ENCODE measurements at regions not wholly inside any gene's neighbourhood (a gene's known extent, or its start where the extent isn't known, plus 50 kb on each side); places are given as distances from the start of the nearest gene placed in this dataset.
"Not testable (repeated sequence)": the region's sequence is repeated elsewhere in the genome, so short reads cannot be mapped to it uniquely, and the experiment has no call there.

DNA sequence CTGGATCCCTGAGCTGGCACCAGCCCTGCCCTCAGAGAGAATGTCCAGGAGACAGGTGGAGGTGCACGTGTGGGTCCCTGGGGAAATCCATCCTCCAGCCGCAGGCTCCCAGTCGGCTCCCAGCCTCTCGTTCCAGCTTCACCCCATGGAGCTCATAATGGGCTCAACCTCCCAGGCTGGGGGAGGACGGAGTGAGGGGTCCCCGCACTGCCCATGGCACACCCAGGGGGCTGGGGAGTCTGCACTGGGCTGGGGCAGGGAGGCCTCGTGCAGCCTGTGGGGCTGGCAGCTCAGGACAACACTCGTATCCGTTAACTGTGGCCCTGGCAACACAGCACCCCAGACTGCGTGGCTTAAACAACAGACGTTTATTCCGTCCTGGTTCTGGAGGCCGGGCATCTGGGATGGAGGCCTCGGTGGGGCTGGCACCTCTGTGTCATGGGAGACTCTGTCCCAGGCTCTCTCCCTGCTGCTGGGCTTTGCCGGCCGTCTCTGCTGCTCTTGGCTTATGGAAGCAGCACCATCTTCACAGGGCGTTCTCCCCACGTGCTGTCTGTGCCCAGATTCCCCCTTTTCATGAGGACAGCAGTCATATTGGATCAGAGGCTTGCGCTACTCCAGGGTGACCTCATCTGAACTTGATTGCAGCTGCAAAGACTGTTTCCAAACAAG, 223.6 kb downstream of the TMEM121 start:
- not testable (repeated sequence) for TF ChIP-seq POLR2AphosphoS5 (IDR thresholded peaks at IDR 0.05; ENCODE audit: low read depth, low read length); POLR2A (IDR thresholded peaks at IDR 0.05; ENCODE audit: low read depth, low read length); TAF1 (IDR thresholded peaks at IDR 0.05; ENCODE audit: borderline replicate concordance, low read depth, low read length)
